ENCODE measurements at regions not wholly inside any gene's neighbourhood (a gene's known extent, or its start where the extent isn't known, plus 50 kb on each side); places are given as distances from the start of the nearest gene placed in this dataset.

DNA sequence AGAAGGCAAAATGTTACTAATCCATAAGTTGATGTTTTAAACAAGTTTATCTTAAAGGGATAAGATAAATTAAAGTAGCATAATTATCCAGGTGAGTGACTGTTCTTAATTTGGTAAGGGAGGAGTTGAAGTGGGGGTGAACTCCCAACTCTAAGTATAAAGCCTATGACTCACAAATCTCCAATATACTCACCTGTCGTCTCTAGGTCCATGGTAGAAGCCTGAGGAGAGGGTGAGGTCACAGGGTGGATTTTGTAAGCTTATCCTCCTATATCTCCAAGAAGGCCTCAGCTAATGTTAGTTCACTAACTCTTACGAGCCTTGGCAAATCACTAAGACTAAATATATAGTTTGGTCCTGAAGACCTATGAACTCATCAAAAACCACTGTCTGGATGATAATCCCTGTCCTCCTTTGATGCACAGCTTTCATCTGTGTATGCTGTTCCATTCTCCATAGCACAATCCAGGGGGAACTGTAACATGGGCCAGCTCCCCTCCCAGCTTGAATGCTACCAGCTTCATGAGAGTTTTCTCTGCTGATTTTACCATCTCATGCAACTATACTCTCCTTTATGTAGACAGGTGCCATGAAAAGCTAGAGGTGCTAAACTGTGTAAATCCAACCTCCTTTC is 158.7 kb downstream of the BTC start:
- TF ChIP-seq POLR2AphosphoS5 (IDR thresholded peaks at IDR 0.05) = no peak
- TF ChIP-seq, protein P1, sequence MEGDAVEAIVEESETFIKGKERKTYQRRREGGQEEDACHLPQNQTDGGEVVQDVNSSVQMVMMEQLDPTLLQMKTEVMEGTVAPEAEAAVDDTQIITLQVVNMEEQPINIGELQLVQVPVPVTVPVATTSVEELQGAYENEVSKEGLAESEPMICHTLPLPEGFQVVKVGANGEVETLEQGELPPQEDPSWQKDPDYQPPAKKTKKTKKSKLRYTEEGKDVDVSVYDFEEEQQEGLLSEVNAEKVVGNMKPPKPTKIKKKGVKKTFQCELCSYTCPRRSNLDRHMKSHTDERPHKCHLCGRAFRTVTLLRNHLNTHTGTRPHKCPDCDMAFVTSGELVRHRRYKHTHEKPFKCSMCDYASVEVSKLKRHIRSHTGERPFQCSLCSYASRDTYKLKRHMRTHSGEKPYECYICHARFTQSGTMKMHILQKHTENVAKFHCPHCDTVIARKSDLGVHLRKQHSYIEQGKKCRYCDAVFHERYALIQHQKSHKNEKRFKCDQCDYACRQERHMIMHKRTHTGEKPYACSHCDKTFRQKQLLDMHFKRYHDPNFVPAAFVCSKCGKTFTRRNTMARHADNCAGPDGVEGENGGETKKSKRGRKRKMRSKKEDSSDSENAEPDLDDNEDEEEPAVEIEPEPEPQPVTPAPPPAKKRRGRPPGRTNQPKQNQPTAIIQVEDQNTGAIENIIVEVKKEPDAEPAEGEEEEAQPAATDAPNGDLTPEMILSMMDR (IDR thresholded peaks at IDR 0.05) = no peak
- TF ChIP-seq EP300 (IDR thresholded peaks at IDR 0.05) = no peak
- no peak for TF ChIP-seq POLR2A (IDR thresholded peaks at IDR 0.05)

Data from gastroesophageal sphincter (tissue), 3 donors.